AG09319 (cell line): ENCODE measurements at regions not wholly inside any gene's neighbourhood (a gene's known extent, or its start where the extent isn't known, plus 50 kb on each side); places are given as distances from the start of the nearest gene placed in this dataset.
"Not testable (repeated sequence)": the region's sequence is repeated elsewhere in the genome, so short reads cannot be mapped to it uniquely, and the experiment has no call there.

Experiments
- DNase-seq: peaks from one replicate; pipeline ENCODE4 v3.0.0-alpha.2; 2010; ENCODE audit warnings: low read depth; ENCODE audit errors: extremely low read depth
- TF ChIP-seq, protein P1 (sequence below): IDR thresholded peaks from 2 replicates; pipeline ENCODE4 v1.5.1; 2011; ENCODE audit warnings: low read depth, mild to moderate bottlenecking, inconsistent platforms, low read length, moderate library complexity

DNA sequence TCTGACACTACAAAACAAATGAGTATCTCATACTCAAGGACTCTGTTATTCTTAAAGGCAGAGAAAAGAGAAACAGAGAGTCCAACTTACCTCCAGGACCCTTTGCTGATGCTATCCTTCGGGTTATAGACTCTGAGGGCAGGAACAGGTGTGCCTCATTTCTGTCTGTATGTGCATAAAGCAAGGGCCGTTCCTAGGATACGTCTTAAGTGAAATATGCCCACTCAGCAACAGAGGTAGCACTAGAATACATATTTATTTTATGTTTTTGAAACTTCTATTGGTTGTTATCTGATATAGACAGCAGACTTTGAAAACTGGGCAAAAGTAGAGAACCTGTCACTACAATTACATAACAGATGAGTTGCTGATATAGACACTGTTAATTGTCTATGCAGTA is 89.3 kb upstream of the CPNE4 start:
- DNase-seq, result no peak
- TF ChIP-seq, protein P1, sequence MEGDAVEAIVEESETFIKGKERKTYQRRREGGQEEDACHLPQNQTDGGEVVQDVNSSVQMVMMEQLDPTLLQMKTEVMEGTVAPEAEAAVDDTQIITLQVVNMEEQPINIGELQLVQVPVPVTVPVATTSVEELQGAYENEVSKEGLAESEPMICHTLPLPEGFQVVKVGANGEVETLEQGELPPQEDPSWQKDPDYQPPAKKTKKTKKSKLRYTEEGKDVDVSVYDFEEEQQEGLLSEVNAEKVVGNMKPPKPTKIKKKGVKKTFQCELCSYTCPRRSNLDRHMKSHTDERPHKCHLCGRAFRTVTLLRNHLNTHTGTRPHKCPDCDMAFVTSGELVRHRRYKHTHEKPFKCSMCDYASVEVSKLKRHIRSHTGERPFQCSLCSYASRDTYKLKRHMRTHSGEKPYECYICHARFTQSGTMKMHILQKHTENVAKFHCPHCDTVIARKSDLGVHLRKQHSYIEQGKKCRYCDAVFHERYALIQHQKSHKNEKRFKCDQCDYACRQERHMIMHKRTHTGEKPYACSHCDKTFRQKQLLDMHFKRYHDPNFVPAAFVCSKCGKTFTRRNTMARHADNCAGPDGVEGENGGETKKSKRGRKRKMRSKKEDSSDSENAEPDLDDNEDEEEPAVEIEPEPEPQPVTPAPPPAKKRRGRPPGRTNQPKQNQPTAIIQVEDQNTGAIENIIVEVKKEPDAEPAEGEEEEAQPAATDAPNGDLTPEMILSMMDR, result no peak

DNA sequence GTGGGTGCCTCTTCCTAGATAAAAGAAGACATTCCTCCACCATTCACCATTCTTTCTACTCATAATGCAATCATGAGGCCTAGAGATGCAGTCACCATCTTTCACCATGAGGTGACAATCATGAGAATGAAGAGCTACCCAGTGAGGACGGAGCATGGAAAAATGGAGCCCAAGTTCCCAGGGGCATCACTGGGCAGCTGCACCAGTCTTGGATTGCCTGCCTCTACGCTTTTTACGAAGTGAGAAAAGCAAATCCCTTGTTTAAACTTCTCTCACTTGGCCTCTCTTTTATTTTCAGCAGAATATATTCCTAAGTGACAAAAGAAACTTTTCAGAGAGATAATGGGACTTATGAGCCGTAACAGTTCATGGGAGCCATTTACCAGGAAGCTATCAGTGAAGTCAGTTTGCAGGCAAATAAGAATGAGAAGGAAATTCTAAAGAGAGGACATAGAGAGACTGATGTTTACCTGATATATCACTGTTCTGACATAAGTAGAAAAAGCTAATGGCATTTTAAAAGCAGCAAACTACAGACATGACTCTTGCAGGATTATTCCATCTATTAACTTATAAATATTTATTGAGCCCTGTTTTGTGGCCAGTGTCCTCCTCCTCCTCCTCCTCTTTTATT is 90.0 kb upstream of the CPNE4 start:
- TF ChIP-seq, protein P1, result no peak
- no peak for DNase-seq

DNA sequence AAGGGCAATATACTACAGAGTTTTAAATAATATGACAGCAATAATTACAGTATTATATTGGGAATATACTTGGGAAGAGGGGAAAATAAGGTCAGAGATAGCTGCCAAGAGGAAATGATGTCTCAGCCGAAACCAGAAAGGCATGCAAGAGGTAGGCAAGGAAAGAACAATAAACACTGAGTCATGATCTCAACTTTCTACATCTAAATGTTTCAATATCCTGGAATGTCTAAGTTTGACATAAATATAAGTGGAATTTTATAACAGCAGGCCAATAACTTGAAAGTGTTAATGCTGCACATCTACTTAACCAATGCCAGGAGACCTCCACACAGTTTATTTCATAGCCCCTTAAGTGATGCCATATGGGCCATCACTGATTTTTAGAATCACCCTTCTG is 99.8 kb upstream of the CPNE4 start:
- TF ChIP-seq, protein P1, result no peak
- peak; percentile 80 for DNase-seq

DNA sequence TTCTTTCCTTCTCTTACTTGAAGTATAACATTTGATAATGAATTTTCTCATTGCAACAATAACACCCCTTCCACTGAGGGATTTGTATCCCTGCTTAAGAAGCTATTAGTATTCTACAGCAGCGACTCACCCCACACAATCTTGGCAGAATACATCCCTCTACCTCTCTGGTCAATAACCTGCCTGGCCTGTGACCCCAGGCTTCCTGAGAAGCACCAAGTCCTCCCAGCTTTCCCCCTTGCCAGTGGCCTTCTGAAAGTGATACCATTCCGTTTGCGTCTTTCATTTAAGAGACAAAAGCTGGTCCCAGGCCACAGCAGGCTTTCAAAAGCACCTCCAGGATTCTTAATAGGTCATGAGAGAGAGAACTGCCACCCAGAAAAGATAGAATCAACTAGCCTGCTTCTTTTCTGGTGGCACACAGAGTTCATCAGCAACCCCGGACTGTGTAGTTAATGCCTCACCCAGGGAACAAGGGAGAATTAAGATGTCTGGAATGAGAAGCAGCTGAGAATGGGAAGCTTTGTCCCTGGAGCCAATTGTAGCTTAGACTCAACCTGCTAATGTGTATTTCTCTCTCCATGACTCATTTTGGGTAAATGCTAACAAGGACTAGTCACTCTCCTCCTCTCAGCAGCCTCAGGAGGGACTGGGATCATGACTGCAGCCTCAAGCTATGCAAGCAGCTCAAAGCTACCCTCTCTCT is 101.0 kb upstream of the CPNE4 start:
- TF ChIP-seq, protein P1, result no peak
- DNase-seq, result peak; percentile 81

DNA sequence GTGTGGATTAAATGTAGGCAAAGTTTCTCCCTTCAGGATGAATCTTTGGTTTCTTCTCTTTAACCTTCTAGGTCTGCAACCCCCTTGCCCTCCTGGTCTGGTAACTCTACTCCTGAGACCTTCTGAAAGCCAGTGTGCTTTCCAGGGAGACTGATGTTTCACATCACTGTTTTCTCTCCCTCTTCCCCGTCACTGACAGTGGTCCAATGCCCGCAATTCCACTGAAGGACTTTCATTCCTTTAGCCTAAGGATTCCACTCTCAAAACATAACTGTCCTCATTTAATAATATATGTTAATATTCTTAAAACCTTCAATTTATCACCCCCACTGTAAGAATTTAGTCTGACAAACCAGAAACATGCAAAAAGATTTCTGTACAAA is 101.5 kb upstream of the CPNE4 start:
- DNase-seq, result no peak
- TF ChIP-seq, protein P1, result no peak

DNA sequence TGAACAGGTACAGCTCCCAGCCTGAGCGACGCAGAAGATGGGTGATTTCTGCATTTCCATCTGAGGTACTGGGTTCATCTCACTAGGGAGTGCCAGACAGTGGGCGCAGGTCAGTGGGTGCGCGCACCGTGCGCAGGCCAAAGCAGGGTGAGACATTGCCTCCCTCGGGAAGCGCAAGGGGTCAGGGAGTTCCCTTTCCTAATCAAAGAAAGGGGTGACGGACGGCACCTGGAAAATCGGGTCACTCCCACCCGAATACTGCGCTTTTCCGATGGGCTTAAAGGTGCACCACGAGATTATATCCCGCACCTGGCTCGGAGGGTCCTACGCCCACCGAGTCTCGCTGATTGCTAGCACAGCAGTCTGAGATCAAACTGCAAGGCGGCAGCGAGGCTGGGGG is 102.1 kb upstream of the CPNE4 start:
- not testable (repeated sequence) for DNase-seq

DNA sequence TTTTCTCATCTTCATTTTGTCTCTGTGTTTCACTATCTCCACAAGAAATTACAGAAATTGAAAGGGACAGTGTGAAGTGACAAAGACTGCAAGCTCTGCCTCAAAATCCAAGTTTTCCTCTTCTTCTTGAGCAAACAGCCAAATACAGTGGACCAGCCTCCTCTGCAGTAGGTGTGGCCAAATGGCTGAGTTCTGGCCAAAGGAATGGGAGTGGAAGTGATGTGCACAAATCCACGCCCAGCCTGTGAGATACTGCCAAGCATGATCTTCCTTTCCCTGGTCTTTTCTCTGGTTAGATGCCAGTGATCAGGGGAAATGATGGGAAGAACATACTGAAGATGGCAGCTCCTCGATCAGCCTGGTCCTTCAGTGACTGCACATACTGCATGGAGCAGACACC is 111.0 kb upstream of the CPNE4 start:
- TF ChIP-seq, protein P1, result no peak
- DNase-seq, result no peak

DNA sequence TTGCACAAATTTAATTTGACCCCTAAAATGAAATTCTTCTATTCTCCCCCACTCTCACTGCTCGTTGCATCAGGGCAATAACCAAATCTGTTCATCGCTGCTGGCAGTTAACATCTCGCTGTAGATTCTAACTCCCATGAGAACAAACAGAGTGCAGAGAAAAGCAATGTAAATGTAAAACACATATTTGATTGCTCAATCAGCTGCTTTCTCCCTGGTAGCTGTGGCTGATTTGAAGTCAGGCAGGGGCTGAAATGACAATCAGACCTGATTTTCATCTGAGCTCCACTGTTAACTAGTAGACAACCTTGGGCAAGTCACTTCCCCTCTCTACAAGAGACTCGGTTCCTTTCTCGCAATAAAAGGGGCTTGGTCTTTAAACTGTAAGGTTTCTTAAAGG is 119.8 kb upstream of the CPNE4 start:
- TF ChIP-seq, protein P1, result no peak
- DNase-seq, result no peak
